Activated T-helper 1 cell treated with anti-CD3 and anti-CD28 coated beads, Interleukin-12 subunit alpha, Interleukin-12 subunit beta, Interleukin-2, Interleukin-4 antibody, amounts not matched to agents 30 ng/mL and 10 ng/mL and 1 ng/mL, durations not matched to agents 14 hours and 24 hours and 36 hours (primary cell): ENCODE measurements at regions not wholly inside any gene's neighbourhood (a gene's known extent, or its start where the extent isn't known, plus 50 kb on each side); places are given as distances from the start of the nearest gene placed in this dataset.
"Not testable (repeated sequence)": the region's sequence is repeated elsewhere in the genome, so short reads cannot be mapped to it uniquely, and the experiment has no call there.

Experiments
- DNase-seq: peaks from one replicate; pipeline ENCODE4 v3.0.0; 2021; ENCODE audit warnings: low spot score
- H3K27ac Mint-ChIP-seq: one replicate; pipeline ENCODE4 v1.8.0; 2021; ENCODE audit warnings: mild to moderate bottlenecking, mixed read lengths
- H3K27me3 Mint-ChIP-seq: one replicate; pipeline ENCODE4 v1.8.0; 2022; ENCODE audit warnings: mild to moderate bottlenecking, moderate library complexity, mixed read lengths; ENCODE audit not compliant: insufficient read depth
- H3K36me3 Mint-ChIP-seq: one replicate; pipeline ENCODE4 v1.8.0; 2021; ENCODE audit warnings: low read depth, mixed read lengths
- H3K4me1 Mint-ChIP-seq: one replicate; pipeline ENCODE4 v1.8.0; 2021; ENCODE audit warnings: low read depth, mixed read lengths
- H3K4me3 Mint-ChIP-seq: one replicate; pipeline ENCODE4 v1.8.0; 2021; ENCODE audit warnings: mild to moderate bottlenecking, moderate library complexity, mixed read lengths
- H3K9me3 Mint-ChIP-seq: one replicate; pipeline ENCODE4 v1.8.0; 2021; ENCODE audit warnings: mixed read lengths
- intact Hi-C: fragments of 100-400 bp; cut with micrococcal nuclease; formaldehyde crosslinking; loops from one replicate; pipeline ENCODE4 v1.15.1; 2024

GRCh38 chr9:87193925-87194868, 246.9 kb upstream of the GAS1 start:
- no peak for DNase-seq
- Mint-ChIP-seq H3K4me1 (peaks cover 8% of the 10 kb centered on the region), H3K27me3 (peaks cover 5% of the 10 kb centered on the region), H3K9me3 (no peaks in the 10 kb centered on the region), H3K36me3 (no peaks in the 10 kb centered on the region), H3K4me3 (no peak overlapping the region), H3K27ac (no peak overlapping the region)
- intact Hi-C loops: no loop called here

DNA sequence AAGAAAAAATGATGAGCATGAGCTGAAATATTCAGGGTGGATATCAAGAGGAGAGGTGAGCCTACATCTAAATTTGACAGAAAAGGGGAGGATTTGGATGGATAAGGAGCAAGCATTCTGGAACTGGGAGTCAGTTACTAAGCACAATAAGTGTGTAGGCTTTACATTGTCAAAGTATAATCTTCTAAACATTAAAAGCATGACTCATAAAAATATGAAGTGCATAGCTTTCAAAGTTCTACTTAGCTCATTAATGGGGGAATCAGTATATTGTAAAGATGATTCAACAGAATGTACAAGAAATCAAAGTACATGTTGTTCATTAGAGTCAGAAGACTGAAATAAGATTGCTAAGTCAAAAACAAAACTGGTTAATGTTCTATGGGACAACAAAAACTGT, 248.0 kb upstream of the GAS1 start:
- intact Hi-C loops: no loop called here

DNA sequence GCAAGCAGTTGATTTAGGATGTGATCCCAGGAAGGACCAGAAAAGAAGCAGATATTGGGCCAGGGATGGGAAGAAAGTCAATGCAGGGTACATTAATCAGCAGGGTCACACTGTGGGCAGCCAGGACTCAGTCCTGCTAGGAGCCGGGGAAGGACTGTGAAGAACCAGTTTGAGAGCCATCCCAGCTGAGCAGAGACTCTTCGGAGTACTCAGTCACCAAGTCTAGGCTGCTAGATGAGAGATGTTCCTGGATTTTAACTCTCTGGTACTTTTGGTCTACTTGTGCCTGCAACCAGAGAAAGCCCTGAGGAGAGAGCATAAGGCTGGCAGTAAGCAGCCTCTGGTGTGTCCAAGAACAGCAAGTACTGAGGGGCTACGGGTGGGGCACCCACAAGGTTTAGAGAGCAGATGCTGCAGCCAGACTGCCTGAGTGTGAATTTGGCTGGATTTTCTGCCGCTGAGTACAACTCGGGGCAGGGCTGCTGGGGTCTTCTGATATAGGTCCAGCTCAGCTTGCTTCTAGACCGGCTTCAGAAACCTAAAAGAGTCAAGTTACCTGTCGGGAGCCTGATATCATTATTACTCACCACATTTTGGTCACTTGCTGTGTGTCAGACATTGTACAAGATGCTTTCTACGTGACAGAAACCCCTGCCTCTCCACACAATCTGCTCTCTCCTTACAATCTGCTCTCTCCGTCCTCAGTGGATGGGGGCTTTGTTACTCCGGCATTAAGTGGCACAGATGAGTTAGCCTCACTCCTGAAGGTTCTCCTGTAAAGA, 250.2 kb upstream of the GAS1 start:
- H3K9me3 Mint-ChIP-seq: no peaks in the 10 kb centered on the region
- peaks cover 8% of the 10 kb centered on the region for H3K4me1 Mint-ChIP-seq
- H3K36me3 Mint-ChIP-seq: no peaks in the 10 kb centered on the region
- no peak overlapping the region for H3K4me3 Mint-ChIP-seq
- peaks cover 7% of the 10 kb centered on the region for H3K27me3 Mint-ChIP-seq
- no peak overlapping the region for H3K27ac Mint-ChIP-seq
- intact Hi-C loops: no loop called here
- no peak for DNase-seq

More for the DNA sequence above, 248.0 kb upstream of the GAS1 start:
- Mint-ChIP-seq H3K27ac (no peak overlapping the region), H3K4me1 (peaks cover 8% of the 10 kb centered on the region), H3K4me3 (no peak overlapping the region), H3K36me3 (no peaks in the 10 kb centered on the region), H3K9me3 (no peaks in the 10 kb centered on the region), H3K27me3 (peaks cover 7% of the 10 kb centered on the region)
- no peak for DNase-seq

DNA sequence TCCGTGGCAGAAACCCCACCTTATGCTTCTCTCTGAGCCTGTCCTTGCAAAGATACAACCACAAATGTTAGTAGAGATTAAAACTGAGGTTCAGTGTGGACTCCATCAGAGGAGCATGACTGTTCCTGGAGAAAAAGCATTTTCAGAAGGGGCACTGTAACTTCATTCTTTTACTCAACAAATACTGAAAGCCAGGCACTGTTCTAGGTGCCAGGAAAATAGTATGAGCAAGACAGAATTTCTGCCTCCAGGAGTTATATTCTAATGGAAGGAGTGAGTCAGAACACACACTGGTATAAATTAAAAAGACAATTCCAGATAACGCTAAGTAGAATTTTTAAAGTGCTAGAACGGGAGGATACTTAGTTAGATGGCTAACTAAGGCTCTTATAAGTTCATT, 251.4 kb upstream of the GAS1 start:
- H3K27ac Mint-ChIP-seq: no peak overlapping the region
- no peaks in the 10 kb centered on the region for H3K9me3 Mint-ChIP-seq
- peaks cover 7% of the 10 kb centered on the region for H3K27me3 Mint-ChIP-seq
- no peak overlapping the region for H3K4me3 Mint-ChIP-seq
- H3K4me1 Mint-ChIP-seq: peaks cover 8% of the 10 kb centered on the region
- intact Hi-C loops: no loop called here
- no peaks in the 10 kb centered on the region for H3K36me3 Mint-ChIP-seq
- DNase-seq: no peak

DNA sequence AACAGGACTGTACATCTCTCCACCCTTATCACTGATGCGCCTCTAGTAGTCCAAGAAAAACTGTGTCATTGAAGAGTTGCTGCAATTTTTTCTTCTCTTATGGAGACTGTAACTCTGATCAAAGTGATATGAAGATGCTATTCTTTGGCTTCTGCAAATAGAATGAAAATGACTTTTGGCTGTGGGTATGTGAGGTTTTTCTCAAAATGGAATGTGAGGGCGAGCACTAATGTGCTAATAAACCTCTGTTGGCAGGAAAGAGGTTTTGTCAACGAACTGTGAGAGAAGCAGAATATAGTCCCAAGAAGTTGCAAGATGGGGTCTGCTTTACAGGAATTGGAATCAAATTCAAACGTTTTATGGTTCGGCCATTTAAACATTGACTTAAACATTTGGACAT, 252.0 kb upstream of the GAS1 start:
- Mint-ChIP-seq H3K27ac (no peak overlapping the region), H3K36me3 (no peaks in the 10 kb centered on the region), H3K4me3 (no peak overlapping the region), H3K9me3 (no peaks in the 10 kb centered on the region), H3K27me3 (peaks cover 7% of the 10 kb centered on the region), H3K4me1 (peaks cover 8% of the 10 kb centered on the region)
- DNase-seq: no peak
- intact Hi-C loops: no loop called here

DNA sequence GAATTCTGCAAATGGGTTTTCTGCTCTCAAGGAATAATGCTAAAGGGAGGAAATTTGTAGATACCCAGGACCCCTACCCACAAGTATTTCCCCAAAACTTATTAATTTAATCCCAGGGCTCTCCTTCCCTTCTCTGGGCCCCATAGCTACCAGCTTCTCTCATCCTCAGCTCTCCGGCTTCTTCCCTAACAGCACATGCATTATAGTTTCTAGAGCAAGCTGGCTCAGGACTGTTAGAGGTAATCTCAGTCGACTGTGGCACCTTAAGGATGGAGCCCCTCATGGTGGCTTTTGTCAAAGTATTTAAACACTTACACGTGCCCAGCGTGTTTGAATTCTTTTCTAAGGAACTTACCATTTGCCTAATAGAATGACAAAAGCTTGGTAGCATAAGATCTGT, 252.5 kb upstream of the GAS1 start:
- no peak for DNase-seq
- peaks cover 8% of the 10 kb centered on the region for H3K4me1 Mint-ChIP-seq
- H3K27me3 Mint-ChIP-seq: peaks cover 7% of the 10 kb centered on the region
- H3K4me3 Mint-ChIP-seq: no peak overlapping the region
- H3K36me3 Mint-ChIP-seq: no peaks in the 10 kb centered on the region
- intact Hi-C loops: no loop called here
- no peak overlapping the region for H3K27ac Mint-ChIP-seq
- H3K9me3 Mint-ChIP-seq: no peaks in the 10 kb centered on the region

DNA sequence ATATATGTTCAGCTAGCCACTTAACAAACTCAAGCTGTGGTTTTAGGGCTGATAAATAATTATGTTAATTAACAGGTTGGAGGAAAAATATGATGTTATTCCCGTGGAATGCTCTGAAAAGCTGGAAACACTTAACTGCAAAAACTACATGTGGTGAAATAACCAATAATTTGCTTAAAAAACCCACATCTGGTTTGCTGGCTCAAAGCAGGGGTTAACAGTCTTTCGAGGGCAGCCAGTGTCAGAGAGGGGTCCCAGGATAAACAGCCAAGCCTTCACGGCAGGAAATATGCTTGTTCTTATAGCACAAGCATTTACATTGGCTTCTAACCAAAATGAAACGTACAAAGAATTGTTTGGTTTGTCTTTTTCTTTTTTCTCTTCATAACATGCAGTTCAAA, 254.0 kb upstream of the GAS1 start:
- Mint-ChIP-seq H3K36me3 (no peaks in the 10 kb centered on the region), H3K4me1 (peaks cover 4% of the 10 kb centered on the region), H3K4me3 (no peak overlapping the region), H3K9me3 (no peaks in the 10 kb centered on the region), H3K27me3 (peaks cover 5% of the 10 kb centered on the region), H3K27ac (no peak overlapping the region)
- intact Hi-C loops: no loop called here
- no peak for DNase-seq

GRCh38 chr9:87206064-87206661, 258.9 kb upstream of the GAS1 start:
- no peaks in the 10 kb centered on the region for H3K27me3 Mint-ChIP-seq
- H3K27ac Mint-ChIP-seq: no peak overlapping the region
- H3K4me1 Mint-ChIP-seq: no peaks in the 10 kb centered on the region
- no peak overlapping the region for H3K4me3 Mint-ChIP-seq
- H3K9me3 Mint-ChIP-seq: no peaks in the 10 kb centered on the region
- H3K36me3 Mint-ChIP-seq: no peaks in the 10 kb centered on the region
- intact Hi-C loops: no loop called here
- DNase-seq: no peak

DNA sequence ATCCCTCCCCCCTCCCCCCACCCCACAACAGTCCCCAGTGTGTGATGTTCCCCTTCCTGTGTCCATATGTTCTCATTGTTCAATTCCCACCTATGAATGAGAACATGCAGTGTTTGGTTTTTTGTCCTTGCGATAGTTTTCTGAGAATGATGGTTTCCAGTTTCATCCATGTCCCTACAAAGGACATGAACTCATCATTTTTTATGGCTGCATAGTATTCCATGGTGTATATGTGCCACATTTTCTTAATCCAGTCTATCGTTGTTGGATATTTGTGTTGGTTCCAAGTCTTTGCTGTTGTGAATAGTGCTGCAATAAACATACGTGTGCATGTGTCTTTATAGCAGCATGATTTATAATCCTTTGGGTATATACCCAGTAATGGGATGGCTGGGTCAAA, 263.4 kb upstream of the GAS1 start:
- H3K27me3 Mint-ChIP-seq, intact Hi-C loops, DNase-seq, H3K9me3 Mint-ChIP-seq, H3K36me3 Mint-ChIP-seq, H3K4me1 Mint-ChIP-seq, H3K4me3 Mint-ChIP-seq, H3K27ac Mint-ChIP-seq: not testable (repeated sequence)

DNA sequence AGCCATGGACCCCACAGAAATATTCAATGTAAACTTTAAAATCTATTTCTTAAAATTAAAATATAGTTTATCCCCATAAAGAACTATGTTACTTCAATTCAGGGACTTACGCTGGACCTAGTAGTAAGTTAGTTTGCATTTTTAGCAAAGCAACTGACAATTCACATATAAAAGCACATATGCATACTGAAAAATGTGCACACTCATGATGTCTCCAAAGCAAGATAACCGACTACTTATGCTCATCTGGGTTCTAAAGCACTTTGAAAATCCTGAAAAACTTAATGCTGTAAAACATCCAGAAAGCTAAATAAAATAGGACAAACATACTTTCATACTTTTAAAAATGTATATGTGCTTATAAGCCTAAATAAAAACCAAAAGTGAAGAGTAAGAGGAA, 264.4 kb upstream of the GAS1 start:
- Mint-ChIP-seq H3K36me3 (no peaks in the 10 kb centered on the region), H3K27ac (no peak overlapping the region), H3K27me3 (no peaks in the 10 kb centered on the region), H3K4me1 (no peaks in the 10 kb centered on the region), H3K4me3 (no peak overlapping the region), H3K9me3 (no peaks in the 10 kb centered on the region)
- DNase-seq: no peak
- intact Hi-C loops: no loop called here

DNA sequence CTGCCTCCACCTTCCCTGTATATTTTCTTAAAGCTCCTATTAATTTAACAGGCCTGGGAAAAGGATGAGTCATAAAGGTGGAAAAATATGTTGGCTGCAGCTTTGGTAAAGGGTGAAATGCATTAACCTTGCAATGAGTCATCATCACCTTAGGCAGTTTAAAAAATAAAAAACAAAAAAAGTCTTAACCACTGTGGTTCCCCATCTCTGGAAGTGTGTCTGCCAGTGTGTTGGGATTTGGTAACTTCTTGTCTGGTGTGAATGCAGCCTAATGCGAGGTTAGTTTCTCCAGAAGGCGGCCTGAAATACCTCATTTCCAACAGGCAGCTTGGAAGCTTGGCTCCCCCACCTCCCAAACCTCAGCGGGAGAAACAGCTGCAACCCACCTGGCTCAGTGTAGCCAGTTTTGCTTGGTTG, 265.3 kb upstream of the GAS1 start:
- H3K9me3 Mint-ChIP-seq: no peaks in the 10 kb centered on the region
- no peaks in the 10 kb centered on the region for H3K27me3 Mint-ChIP-seq
- no peak for DNase-seq
- H3K4me3 Mint-ChIP-seq: no peak overlapping the region
- no peak overlapping the region for H3K27ac Mint-ChIP-seq
- no peaks in the 10 kb centered on the region for H3K36me3 Mint-ChIP-seq
- H3K4me1 Mint-ChIP-seq: no peaks in the 10 kb centered on the region
- intact Hi-C loops: no loop called here

- H3K36me3 Mint-ChIP-seq: no peaks in the 10 kb centered on the region
- no peaks in the 10 kb centered on the region for H3K27me3 Mint-ChIP-seq
- no peaks in the 10 kb centered on the region for H3K4me1 Mint-ChIP-seq
- no peak overlapping the region for H3K4me3 Mint-ChIP-seq
- H3K27ac Mint-ChIP-seq: no peak overlapping the region
- intact Hi-C loops: no loop called here
- no peaks in the 10 kb centered on the region for H3K9me3 Mint-ChIP-seq
- DNase-seq: no peak
Measured at GRCh38 chr9:87213948-87214347, 266.6 kb upstream of the GAS1 start.

- Mint-ChIP-seq H3K4me1 (no peaks in the 10 kb centered on the region), H3K4me3 (no peak overlapping the region), H3K27ac (no peak overlapping the region), H3K27me3 (no peaks in the 10 kb centered on the region), H3K36me3 (no peaks in the 10 kb centered on the region), H3K9me3 (no peaks in the 10 kb centered on the region)
- DNase-seq: no peak
- intact Hi-C loops: no loop called here
Measured at GRCh38 chr9:87214991-87215390, 267.7 kb upstream of the GAS1 start.
